ENCODE measurements at regions not wholly inside any gene's neighbourhood (a gene's known extent, or its start where the extent isn't known, plus 50 kb on each side); places are given as distances from the start of the nearest gene placed in this dataset.
"Not testable (repeated sequence)": the region's sequence is repeated elsewhere in the genome, so short reads cannot be mapped to it uniquely, and the experiment has no call there.

DNA sequence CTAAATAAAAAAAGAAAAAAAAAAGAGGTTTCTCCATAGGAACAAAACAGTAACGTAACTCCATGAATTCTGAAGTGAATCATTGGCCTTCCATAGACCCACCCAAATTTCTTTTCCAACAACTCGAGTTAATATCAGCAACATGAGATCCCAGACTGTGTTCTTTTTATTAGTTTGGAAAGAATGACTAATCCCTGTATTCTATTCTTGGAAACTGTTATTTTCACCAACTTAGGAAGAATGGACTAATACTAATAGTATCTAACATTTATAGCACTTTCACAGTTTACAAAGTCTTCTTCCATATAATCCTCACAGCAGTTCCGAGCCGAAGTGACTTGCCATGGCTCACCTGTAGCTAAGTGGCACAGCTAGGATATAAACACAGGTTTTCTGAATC is 72.7 kb upstream of the SLC4A7 start:
- DNase-seq (ENCODE audit: low spot score) = no peak

DNA sequence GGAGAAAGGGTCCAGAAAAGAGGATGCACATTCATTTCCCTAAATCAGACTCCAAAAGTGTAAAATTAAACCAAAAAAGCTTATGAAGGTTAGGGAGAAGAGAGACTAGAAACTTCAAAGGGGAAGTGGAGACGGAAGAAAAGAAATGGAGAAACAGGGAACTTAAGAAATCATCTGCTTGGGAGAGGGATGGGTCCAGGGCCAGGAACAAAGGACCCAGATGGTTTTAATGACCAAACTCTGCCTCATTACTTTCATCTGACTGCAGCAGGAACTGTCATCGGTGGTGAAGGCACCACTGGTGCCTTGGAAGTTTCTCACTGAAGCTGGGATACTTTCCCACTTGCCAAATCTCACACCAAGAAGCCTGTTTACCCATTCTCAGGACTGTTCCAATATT is 70.5 kb upstream of the SLC4A7 start:
- no peak for DNase-seq (ENCODE audit: low spot score)

DNA sequence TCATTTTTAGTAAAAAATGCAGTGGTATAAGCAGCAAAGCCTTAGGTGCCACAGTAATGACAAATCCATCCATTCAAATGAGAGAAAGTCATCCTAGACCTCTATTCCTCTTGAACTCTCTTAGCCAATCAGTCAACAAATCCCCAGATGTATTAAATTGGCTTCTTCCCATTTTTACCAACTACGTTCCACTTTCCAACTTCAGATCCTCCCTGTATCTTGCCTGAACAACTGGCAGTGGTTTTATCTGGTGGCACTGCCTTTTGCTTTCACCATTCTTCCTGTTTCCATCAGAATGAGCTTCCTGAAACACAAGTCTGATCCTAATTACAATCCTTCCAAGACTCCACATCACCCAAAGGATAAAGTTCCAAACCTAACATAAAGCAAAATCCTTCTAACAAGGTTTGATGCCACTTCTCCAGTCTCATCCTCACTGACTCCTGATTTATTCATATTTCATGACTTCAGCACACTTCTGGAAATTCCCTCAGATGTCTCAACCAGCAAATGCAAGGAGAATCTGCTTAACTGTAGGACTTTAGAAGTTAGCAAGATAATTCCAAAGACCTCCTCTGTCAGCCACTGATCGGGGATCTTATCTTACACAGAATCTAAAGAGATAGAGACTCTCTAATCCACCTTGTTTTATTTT is 69.8 kb upstream of the SLC4A7 start:
- no peak for DNase-seq (ENCODE audit: low spot score)

DNA sequence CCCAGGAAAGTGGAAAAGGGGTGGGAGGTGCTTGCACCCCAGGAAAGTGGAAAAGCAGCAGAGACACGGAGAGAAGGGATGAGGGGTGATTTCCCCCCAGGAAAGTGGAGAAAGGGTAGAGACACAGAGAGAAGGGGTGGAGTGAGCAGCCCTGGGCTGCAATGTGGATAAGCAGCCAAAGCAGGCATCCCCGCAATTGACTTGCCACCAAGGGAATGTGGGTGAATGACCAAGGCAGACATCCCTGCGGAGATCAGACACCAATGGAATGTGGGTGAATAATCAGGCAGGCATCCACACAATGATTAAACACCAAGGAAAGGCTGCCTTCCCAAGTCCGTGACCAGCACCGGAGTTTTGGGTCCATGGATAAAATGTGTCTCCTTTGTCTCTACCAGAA is 68.5 kb upstream of the SLC4A7 start:
- DNase-seq (ENCODE audit: low spot score) = not testable (repeated sequence)

DNA sequence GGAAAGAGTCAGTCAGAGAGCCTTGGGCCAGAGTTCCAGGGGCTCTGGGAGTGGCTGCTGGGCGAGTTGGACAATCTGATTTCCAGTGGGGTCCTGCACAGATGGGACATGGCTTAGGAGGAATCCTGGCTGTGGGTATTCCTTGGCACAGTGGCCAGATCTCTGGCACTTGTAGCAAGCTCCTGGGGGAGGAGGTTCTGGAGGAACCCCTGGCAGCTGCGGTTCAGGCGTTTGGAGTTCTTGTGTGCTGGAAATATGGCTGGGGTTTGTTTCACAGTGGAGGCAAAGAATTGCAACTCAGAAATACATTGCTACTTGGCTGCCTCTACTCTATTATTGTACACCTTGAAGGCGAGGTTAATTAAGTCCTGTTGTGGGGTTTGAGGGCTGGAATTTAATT is 67.2 kb upstream of the SLC4A7 start:
- DNase-seq (ENCODE audit: low spot score) = not testable (repeated sequence)

DNA sequence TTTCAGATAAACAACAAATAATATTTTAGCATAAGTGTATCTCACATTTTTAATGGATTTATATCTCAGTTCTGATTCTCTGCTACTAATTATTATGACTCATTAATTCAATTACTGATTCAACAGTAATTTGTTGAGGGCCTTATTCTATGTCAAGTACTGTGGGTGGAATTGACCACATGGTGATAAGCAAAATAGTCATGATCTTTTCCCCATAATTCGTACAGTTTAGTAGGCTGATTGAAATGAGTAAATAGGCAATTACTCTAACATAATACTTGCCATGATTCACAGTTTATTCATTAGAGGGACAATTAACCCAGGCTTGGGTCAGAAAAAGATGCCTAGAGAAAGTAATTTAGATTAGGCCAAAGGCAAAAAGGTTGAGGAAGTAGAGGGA is 60.9 kb upstream of the SLC4A7 start:
- no peak for DNase-seq (ENCODE audit: low spot score)

DNA sequence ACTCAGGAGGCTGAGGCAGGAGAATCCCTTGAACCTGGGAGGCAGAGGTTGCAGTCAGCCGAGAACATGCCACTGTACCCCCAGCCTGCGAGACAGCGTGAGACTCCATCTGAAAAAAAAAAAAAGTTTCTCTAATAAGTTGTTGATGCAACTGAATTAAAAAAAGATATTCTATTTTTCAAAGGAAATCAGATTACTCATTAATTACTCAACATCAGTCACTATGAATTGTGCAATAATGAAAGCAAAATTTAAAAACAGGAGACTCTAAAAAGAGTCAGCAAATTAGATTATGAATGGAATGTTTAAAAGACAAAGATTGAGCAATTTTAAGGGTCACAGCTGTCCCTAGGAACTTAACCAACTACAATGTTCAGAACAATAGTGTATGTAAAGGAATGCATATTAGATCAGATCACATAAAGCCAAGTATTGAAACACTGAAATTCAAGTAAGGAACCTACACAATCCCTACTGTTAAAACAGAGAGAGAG is 60.2 kb upstream of the SLC4A7 start:
- DNase-seq (ENCODE audit: low spot score) = no peak

DNA sequence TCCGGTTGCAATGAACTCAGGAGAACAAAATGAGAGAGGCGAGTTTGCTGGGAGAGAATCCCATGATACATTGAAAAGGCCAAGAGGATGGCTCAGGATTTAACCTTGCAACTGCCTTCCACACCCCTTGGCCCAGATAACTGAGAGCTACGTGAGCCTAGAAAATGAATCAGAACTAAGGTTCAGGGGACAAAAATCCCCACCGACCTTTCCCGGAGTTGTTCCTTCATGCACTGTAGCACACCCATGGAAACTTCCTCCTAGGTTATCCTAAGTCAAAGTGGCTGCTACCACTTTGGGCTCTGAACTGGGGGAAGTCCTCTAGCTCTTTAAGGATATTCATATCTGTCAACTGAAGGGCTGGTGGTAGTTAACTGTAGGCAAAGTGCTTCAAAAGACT is 58.3 kb upstream of the SLC4A7 start:
- DNase-seq (ENCODE audit: low spot score) = no peak

DNA sequence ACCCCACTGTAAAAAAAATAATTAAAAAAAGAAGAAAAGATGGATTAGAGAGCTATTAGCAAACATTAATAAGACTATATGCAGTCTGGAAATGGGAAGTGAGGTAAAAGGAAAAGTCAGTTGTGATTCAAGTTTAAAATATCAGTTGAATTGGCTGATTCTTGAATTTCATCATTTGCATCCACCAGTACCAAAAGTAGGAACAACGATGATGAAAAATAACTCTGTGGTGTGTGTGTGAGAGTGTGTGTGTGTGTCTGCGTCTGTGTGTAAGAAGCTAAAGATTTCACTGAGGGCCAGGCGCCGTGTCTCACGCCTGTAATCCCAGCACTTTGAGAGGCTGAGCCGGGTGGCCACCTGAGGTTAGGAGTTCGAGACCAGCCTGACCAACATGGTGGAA is 56.0 kb upstream of the SLC4A7 start:
- no peak for DNase-seq (ENCODE audit: low spot score)

DNA sequence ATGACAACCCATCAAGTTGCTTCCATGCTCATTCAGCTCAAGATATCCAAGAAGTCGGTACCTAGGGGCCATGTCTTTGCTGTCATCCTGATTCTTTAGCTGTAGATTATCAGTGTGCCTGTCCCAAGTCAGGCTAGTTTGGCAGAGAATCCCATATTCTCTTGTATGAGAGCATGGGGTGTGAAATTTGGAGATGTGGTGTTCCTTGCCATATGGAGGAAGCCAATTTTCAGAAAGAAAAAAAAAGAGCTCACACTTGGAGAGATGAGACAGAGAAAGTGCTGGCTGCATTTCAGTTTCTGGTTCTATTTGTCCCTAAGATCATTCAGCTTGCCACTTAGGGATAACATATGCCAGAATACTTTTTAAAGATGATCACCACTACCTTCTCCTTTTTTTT is 52.3 kb upstream of the SLC4A7 start:
- no peak for DNase-seq (ENCODE audit: low spot score)

DNA sequence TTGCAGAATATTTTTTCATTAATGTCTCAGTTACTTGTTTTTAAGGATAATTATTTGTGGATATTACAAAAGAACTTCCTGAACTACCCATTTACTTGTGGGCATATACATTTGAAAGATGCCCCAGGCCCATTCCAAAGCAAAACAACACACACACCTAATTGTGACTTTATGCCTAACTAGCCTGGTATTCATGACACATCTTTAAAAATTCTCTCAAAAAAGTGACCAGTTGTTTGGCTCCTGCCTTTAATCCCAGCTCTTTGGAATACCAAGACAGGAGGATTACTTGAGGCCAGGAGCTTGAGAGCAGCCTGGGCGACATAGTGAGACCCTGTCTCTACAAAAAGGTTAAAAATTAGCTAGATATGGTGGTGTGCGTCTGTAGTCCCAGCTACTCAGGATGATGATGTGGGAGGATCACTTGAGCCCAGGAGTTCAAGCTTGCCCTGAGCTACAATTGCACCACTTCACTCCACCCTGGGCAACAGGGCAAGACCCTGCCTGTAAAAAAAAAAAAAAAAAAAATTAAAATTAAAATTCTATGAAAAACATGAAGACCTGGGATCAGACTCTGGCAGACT is 51.7 kb upstream of the SLC4A7 start:
- DNase-seq (ENCODE audit: low spot score) = no peak

DNA sequence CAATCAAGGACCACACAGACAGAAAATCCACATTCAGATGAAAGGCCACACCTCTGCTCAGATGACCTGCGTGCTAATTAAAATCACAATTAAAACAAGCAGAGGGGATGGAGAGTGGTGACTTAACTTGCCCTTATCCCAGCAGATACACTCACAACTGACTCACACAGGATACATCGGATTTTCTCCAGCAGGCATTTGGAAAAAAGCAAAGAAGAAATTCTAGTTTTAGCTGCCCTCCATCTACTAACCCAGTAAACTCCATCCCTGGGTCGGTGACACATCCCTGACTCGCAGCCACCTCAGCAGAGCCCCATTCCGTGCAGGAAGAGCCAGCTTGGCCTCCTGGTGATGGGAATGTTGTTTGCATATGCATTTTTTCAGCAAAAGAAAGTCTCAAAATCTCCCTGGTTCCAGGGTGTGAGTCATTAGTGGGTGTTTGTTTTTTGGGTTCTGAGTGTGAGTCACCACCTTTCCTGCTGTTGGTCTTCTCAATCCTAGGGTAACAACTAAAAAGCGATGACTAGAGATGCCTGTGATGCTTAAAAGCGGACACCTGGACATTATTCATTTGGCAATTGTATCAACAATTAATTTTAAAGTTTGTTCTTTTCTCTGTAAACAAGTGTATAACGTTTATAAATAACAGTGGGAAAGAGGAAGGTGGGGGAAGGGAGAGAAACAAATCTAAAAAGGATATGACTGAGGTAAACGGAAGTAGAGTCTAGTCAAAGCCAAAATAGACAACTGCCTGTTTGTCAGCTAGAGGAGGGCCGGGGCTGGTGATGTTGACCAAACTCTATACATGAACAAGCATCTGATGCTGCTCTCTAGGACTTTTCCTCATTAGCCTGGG is 49.8 kb upstream of the SLC4A7 start:
- peak; percentile 25 for DNase-seq (ENCODE audit: low spot score)
